EL (cell line): ENCODE measurements at regions not wholly inside any gene's neighbourhood (a gene's known extent, or its start where the extent isn't known, plus 50 kb on each side); places are given as distances from the start of the nearest gene placed in this dataset.

Source experiments
- DNase-seq: peaks from one replicate; pipeline ENCODE4 v3.0.0-alpha.2; 2016

DNA sequence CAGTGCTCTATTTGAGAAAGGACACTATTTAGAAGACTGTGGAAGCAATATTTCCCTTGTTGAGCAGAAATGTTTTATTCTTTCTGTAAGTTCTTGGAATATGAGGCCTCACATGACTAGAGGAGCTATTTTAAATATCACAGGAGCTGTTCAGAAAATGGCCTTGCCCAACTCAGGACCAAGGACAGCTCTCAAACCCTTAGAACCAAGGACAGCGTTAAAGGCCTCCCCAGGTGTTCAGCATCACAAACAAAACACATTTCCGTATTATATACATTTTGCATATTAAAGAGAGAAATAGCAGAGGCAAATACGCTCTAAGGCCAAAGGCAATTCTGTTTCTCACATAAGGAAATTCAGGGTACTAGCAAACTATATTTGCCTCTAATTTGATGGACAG lies 631.4 kb downstream of the CDH26 start:
- DNase-seq: no peak

GRCh38 chr20:60591172-60591799 lies 633.1 kb downstream of the CDH26 start:
- no peak for DNase-seq

GRCh38 chr20:60598528-60598927 lies 640.3 kb downstream of the CDH26 start:
- no peak for DNase-seq

DNA sequence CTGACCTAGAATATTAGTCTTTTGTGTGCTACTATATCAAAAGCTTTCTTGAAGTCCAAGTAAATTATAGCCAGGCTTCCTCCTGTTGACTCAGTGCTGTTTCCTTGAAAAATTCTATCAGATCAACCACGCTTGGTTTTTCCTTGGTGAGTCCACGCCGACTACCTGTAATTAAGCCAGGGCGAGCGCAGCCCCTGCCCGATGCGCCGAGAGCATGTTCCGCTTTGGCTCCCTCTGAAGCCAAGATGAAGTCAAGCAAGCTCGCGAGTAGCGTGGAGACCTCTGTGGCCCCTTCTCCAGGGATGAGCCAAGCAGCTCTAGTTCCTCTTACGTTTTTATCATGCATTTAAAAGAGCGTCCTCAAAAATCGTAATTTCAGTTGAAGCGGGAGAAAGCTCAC lies 641.2 kb downstream of the CDH26 start:
- DNase-seq: no peak

DNA sequence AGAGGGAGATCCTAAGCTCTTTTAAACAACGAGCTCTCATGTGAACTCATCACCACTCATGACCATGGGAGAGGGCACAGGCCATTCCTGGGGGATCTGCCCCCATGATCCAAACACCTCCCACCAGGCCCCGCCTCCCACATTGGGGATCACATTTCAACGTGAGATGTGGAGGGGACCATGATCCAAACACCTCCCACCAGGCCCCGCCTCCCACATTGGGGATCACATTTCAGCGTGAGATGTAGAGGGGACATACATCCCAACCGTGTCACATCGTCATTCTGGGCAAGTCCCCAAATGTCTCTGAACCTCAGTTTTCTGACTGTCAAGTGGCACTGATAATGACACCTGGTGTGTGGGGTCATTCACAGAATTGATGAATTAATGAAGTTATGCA lies 641.8 kb downstream of the CDH26 start:
- DNase-seq: no peak

DNA sequence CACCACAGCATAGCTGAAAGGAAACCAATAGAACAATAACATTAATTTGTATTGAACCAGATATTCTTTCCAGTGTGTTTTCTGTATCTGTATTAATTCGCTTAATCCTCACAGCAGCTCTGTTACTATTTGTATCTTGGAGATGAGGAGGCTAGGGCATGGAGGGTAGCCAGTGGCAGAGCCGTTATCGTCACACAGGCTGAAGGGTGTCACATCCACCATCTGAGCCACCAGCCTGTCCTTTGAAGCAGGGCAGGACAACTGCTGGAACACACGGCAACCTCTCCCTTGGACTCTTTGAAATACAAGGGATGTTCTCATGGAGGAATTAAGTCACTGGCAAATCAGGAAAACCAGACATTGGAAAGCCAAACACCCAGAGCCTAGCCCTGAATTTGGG lies 628.0 kb upstream of the CDH4 start:
- DNase-seq: no peak

- DNase-seq: no peak
Measured at GRCh38 chr20:60627751-60628565, 624.1 kb upstream of the CDH4 start.

DNA sequence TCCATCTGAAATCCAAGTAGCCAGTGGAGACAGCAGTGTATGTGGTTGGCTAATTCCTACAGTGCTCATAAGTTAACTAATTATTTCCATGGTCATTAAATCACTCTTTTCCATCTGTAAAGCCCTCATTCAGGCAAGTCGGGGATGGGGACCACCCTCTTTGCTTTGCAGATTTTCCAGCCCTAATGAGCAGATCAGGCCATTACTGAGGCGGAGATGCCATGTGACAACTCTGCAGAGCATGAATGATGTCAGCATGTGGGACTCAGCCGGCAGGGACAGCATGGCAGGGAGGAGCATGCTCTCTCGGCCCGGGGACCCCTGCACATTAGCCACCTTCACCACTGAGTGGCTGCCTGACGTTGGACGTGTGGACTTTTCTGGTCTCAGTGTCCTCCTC lies 623.3 kb upstream of the CDH4 start:
- no peak for DNase-seq

GRCh38 chr20:60629206-60629605 lies 622.9 kb upstream of the CDH4 start:
- DNase-seq: no peak

GRCh38 chr20:60630609-60631008 lies 621.5 kb upstream of the CDH4 start:
- DNase-seq: no peak

- no peak for DNase-seq
Measured at GRCh38 chr20:60631585-60632287, 620.3 kb upstream of the CDH4 start.

DNA sequence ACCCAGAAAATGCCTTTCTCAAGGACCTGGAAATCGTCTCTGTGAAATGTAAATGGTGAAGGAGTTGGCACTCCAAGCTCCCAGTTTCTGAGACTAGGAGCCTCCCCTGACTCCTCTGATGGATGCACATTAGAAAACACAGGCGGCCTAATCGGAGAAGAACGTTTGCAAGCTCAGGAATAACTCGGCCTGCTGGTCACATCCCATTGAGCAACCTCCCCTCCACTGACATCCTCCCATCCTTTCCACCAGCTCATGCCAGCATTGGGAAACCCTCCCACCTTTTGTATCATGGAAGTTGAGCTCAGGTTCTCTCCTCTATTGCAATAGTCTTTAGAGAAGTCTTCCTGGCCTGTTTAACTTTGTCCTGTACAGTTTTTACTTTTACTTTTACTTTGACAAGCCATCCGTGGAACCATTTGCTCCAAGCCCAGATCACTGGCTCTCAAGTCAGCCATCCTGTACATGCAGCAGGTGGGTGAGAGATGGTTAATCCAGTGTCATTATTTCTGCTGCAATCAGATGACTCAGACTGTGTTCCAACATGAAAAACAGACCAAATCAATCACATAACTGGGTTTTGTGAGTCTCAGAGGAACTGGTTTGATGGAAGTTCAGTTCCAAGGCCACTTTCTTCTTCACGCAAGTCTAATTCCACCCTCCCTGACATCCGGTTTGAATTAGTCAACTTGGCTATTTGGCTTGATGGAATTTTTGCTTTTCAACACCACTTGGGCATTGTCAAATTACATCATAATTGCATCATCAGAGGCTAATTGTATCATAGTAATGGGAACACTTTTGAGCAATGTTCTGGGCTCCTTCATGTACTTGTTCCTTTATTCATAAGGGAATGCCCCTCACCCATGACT lies 619.4 kb upstream of the CDH4 start:
- no peak for DNase-seq

- no peak for DNase-seq
Measured at GRCh38 chr20:60634491-60635172, 617.4 kb upstream of the CDH4 start.

GRCh38 chr20:60636417-60636816 lies 615.6 kb upstream of the CDH4 start:
- DNase-seq: no peak

DNA sequence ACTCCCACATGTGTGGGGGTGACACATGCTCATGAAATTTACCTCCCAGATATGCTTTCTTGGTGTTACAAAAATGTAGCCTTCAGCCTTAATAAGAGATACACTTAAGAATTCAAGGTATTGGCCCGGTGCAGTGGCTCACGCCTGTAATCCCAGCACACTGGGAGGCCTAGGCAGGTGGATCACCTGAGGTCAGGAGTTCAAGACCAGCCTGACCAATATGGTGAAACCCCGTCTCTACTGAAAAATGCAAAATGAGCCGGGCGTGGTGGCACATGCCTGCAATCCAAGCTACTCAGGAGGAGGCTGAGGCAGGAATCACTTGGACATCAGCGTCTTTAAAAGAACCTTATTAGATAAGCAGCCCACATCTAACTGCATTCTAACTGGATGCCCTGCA lies 614.3 kb upstream of the CDH4 start:
- DNase-seq: no peak

- DNase-seq: no peak
Measured at GRCh38 chr20:60638430-60639098, 613.5 kb upstream of the CDH4 start.

- no peak for DNase-seq
Measured at GRCh38 chr20:60641879-60642447, 610.1 kb upstream of the CDH4 start.

DNA sequence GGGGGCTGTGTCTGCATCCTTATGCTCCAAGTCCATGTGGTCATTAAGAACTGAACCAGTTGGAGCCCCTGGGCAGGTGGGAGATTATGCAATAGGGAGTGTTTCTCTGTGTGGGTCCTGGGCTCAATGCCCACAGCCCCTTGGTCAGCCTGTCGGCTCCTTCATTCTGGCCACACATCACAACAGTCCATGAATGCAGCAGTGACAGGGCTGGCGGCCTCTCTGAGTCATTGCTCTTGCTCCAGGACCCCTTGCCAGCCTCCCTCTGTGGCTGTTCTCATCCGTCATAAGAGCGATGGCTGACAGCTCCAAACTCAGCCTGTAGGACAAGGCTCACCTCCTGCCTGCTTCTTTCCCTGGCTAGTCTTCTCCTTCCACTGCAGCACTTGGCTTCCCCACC lies 609.5 kb upstream of the CDH4 start:
- no peak for DNase-seq

- DNase-seq: no peak
Measured at GRCh38 chr20:60648556-60648955, 603.5 kb upstream of the CDH4 start.

- DNase-seq: no peak
Measured at GRCh38 chr20:60649541-60649940, 602.5 kb upstream of the CDH4 start.

DNA sequence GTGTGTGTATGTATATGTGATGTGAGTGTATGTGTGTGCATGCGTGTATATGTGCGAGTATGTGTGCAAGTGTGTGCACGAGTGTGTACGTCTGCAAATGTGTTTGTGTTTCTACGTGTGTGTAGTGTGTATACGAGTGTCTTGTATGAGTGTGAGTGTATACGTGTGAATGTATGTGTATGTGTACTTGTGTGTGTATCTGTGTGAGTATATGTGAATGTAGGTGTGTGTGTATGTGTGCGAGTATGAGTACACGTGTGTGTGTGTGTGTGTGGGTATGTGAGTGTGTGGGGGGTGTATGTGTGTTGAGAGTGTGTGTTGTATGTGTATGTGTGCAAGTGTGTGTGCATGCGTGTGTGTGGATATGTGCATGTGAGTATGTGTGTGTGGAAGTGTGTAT lies 602.0 kb upstream of the CDH4 start:
- no peak for DNase-seq

GRCh38 chr20:60652046-60652445 lies 600.0 kb upstream of the CDH4 start:
- DNase-seq: no peak
